Prostate gland (tissue), 2 donors: ENCODE measurements at regions not wholly inside any gene's neighbourhood (a gene's known extent, or its start where the extent isn't known, plus 50 kb on each side); places are given as distances from the start of the nearest gene placed in this dataset.

ENCODE experiments used
- DNase-seq: peaks from one replicate; pipeline ENCODE4 v3.0.0-alpha.2; 2019; ENCODE audit warnings: low spot score
- H3K27ac ChIP-seq, 2 donors: fragments of 200-600 bp; sonication (generic); 2 replicates each; pipeline ENCODE4 v1.5.1; 2017 to 2019
- H3K27me3 ChIP-seq: fragments of 200-600 bp; sonication (generic); replicated peaks from 2 replicates; pipeline ENCODE4 v1.5.1; 2019; ENCODE audit not compliant: insufficient read depth
- H3K36me3 ChIP-seq, 2 donors: fragments of 200-600 bp; sonication (generic); 1 replicate in 1 of 2; 2 replicates in 1 of 2; pipeline versions ENCODE4 v1.5.1 to v1.8.1; 2017 to 2019
- H3K4me1 ChIP-seq: fragments of 200-600 bp; sonication (generic); replicated peaks from 2 replicates; pipeline ENCODE4 v1.5.1; 2019
- H3K4me3 ChIP-seq, 2 donors: fragments of 200-600 bp; sonication (generic); 2 replicates each; pipeline ENCODE4 v1.5.1; 2017 to 2019
- H3K9me3 ChIP-seq: fragments of 200-600 bp; sonication (generic); 2 replicates; pipeline ENCODE4 v1.5.1; 2017
- CTCF ChIP-seq, 4 experiments: fragments of 200-600 bp in 2 of 4; fragments of 450-650 bp in 2 of 4; sonication (generic) in 2 of 4; IDR thresholded peaks; 1 replicate in 3 of 4; 2 replicates in 1 of 4; pipeline ENCODE4 v1.5.1; 2016 to 2019; ENCODE audit warnings: antibody characterized with exemption in 4 of 4, mild to moderate bottlenecking in 2 of 4, moderate library complexity in 2 of 4
- POLR2A ChIP-seq: fragments of 450-650 bp; IDR thresholded peaks from one replicate; pipeline ENCODE4 v1.6.1; 2016; ENCODE audit warnings: antibody characterized with exemption, mild to moderate bottlenecking
- POLR2AphosphoS5 ChIP-seq: sonication (generic); formaldehyde crosslinking; IDR thresholded peaks from one replicate; pipeline ENCODE4 v1.6.1; 2017; ENCODE audit warnings: antibody characterized with exemption
- WGBS: methylation state at CpG from one replicate; pipeline ENCODE4 v1.1.5; 2018; 5-methylcytosine and 5-hydroxymethylcytosine counted together
- intact Hi-C: fragments of 100-400 bp; cut with DNase I; formaldehyde crosslinking; loops from one replicate; pipeline ENCODE4 v1.14.2; 2022

- Histone ChIP-seq H3K27me3 (peaks cover 3% of the 10 kb centered on the region), H3K9me3 (no peaks in the 10 kb centered on the region), H3K4me3 (no peak overlapping the region), H3K4me1 (no peaks in the 10 kb centered on the region), H3K36me3 (no peaks in the 10 kb centered on the region), H3K27ac (no peak overlapping the region)
- intact Hi-C loops, result no loop called here
- WGBS, result 48% methylated on average over 5 of the region's 5 CpGs
- DNase-seq, result no peak
- no peak for TF ChIP-seq POLR2AphosphoS5
- TF ChIP-seq POLR2A, result no peak
- no peak for TF ChIP-seq CTCF (IDR thresholded peaks at IDR 0.05)
Measured at GRCh38 chr2:126995621-126996377, 97.1 kb downstream of the TEX51 start.

GRCh38 chr2:126996378-126996699 is 97.6 kb downstream of the TEX51 start:
- Histone ChIP-seq H3K27me3 (peaks cover 2% of the 10 kb centered on the region), H3K4me3 (no peak overlapping the region), H3K36me3 (no peaks in the 10 kb centered on the region), H3K27ac (no peak overlapping the region), H3K4me1 (no peaks in the 10 kb centered on the region), H3K9me3 (no peaks in the 10 kb centered on the region)
- intact Hi-C loops, result no loop called here
- DNase-seq, result no peak
- TF ChIP-seq POLR2AphosphoS5, result no peak
- no peak for TF ChIP-seq POLR2A
- no peak for TF ChIP-seq CTCF (IDR thresholded peaks at IDR 0.05)
- WGBS, result 92% methylated on average over 1 of the region's 1 CpG
